ENCODE measurements at regions not wholly inside any gene's neighbourhood (a gene's known extent, or its start where the extent isn't known, plus 50 kb on each side); places are given as distances from the start of the nearest gene placed in this dataset.
"Not testable (repeated sequence)": the region's sequence is repeated elsewhere in the genome, so short reads cannot be mapped to it uniquely, and the experiment has no call there.

DNA sequence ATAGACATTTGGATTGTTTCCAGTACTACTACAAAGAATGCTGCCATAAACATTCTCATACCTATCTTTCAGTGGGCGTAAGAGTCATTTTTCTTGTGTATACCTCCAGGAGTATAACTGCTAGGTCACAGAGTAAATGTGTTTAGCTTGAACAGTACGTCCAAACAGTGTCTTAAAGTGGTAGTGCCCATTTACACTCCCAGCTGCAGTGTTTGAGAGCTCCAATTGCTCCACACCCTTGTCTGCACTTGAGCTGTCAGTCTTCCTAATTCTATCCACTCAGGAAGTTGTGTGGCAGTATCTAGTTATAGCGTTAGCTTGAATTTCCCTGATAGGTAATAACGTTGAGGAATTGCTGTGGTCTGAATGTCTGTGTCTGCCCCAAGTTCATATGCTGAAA, 404.7 kb upstream of the PPP2R3A start:
- DNase-seq, result no peak

DNA sequence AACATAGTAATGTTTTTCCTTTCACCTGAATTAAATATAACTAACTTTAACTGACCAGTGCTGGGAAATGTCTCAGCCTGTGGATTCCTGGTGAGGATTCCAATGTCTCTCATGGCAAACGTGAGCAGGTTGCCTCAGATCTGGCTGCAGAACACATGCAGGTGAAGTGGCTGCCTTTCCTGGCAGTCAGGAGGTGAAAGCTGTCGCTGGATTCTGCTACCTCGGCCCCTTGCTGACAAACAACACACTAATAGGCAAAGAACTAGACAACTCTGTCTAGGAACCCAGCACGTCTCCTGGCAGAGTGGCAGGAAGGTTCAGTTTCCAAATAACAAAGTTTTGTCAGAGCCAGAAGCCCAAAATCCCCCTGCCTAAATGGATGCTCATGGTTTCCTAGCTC, 400.8 kb upstream of the PPP2R3A start:
- no peak for DNase-seq

- DNase-seq, result no peak
These were observed 400.0 kb upstream of the PPP2R3A start for GRCh38 chr3:135565546-135565945.

GRCh38 chr3:135567223-135567622, 398.3 kb upstream of the PPP2R3A start:
- DNase-seq, result no peak

DNA sequence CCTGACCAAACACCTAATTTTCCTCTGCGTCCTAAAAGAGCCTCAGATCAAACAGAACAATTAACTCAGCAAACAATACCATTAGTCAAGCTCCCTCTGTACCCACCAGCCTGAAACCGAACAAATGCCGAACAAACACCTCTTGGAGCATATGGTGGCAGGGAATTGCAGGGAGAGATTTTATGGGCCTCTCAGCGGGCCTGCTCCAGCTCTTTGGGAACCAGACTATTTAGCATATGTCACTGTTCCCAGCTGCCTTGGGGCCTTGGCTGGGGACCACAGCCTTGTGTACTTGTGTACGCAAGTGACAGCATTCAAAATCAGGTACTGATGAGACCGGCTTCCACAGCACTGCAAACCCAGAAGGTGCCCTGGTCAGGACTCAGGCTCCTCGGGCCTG, 388.8 kb upstream of the PPP2R3A start:
- DNase-seq, result no peak

GRCh38 chr3:135581806-135582205, 383.7 kb upstream of the PPP2R3A start:
- DNase-seq, result no peak

DNA sequence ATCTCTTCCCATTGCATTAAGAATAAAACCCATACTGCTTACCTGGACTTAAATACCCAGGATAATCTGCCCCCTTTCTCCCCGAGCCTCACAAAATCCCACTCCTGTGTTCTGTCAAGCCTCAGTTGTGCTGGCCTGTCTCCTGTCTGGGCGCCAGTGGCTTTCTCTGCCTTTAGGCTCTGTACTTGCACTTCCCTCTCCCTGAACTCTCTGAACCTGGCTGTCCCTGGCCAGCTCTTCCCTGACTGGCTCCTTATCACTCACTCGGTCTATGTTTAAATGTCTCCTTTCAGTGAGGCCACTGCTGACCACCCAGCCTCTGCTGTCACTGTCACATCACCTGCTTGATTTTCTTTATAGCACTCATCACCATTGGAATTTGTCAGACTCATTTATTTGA, 382.7 kb upstream of the PPP2R3A start:
- DNase-seq, result no peak

DNA sequence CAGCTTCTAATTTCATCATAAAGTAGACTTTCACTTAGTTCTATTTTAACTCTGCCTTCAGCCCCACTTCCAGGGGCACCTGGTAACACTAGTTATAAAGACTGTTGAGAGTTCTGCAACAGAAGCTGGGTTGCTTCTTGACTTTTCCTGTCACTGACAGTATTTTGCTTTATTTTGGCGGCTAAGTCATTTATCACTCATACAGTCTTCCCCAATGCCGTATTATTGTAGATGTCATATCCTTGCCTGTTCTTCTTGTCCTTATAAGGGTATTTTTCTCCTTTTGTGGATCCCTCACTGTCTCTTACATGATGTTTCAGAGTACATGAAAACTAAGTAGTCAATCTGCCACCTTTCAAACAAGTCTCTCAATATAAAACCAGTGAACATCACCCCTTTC, 369.0 kb upstream of the PPP2R3A start:
- no peak for DNase-seq

DNA sequence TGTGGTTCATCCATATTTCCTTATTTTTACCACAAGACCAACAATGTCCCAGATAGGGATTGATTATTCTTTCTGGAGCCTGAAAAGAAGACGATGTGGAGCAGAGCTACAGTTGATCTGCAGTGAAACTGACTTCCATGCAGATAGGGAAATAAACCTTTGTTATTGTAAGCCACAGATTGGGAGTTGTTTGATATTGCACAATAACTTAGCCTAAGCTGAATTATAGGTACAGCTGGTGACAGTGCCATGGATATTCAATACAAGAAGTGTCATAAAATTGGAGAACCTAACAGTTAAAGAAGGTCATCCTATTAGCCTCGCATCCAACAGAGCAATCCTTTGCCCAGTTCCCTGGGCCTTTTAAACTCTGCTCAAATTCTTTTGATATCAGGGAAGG, 367.7 kb upstream of the PPP2R3A start:
- no peak for DNase-seq

GRCh38 chr3:135598597-135598996, 366.9 kb upstream of the PPP2R3A start:
- DNase-seq, result no peak

DNA sequence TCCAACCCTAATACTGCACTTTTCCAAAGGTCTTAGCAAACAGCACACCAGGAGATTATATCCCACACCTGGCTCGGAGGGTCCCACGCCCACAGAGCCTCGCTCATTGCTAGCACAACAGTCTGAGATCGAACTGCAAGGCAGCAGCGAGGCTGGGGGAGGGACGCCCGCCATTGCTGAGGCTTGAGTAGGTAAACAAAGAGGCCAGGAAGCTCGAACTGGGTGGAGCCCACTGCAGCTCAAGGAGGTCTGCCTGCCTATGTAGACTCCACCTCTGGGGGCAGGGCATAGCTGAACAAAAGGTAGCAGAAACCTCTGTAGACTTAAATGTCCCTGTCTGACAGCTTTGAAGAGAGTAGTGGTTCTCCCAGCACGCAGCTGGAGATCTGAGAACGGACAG, 361.0 kb upstream of the PPP2R3A start:
- not testable (repeated sequence) for DNase-seq

DNA sequence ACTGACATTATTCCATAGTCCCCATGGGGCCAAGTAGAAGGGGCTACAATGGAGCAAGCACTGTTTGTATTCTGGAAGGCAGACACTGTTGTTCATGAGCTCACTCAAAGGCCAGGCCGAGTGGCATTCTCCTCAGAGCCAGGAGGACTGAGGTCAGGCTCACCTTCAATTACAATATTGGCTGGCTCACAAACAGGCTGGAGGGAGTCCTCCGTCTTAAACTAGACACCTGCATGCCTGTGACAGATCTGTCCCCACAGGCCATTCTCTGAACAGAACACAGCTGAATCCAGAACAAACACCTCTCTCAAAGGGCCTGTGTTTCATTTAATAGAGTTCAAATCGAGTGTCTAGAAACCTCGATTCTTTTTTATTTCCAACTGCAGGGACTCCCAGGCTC, 347.4 kb upstream of the PPP2R3A start:
- no peak for DNase-seq

GRCh38 chr3:135621184-135621920, 344.2 kb upstream of the PPP2R3A start:
- DNase-seq, result no peak

DNA sequence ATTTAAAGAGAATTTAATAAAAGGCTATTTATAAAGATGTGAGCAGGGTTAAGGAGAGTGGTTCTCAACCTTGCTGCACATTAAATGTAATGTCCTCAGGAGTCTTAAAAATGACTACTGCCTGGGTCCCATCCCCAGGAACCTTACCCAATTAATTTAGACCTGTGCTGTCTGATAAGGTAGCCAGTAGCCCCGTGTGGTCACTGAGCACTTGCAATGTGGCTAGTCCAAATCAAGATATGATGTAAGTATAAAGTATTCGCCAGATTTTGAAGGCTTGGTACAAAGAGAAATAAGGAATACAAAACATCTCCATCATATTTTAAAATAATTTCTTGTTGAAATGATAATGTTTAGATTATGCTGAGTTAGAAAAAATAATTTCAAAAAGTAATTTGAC, 343.3 kb upstream of the PPP2R3A start:
- no peak for DNase-seq

DNA sequence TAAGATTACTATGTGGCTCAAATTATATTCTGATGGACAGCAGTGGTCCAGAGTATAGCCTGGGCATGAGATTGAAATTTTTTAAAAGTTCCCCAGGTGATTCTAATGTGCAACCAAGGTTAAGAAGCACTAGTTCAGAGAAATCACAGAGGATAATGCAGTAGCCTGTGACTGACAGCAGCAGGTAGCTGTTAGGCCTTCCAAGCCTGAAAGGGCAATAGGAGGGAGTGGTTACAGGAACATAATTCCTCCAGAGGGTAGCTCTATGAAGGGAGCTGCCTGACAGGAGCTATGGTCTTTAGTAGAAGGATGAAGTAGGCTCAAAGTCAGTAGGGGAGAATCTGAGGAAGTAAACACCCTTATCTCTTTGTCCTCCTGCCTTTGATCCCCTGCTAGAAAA, 342.9 kb upstream of the PPP2R3A start:
- no peak for DNase-seq

GRCh38 chr3:135623558-135623957, 342.0 kb upstream of the PPP2R3A start:
- DNase-seq, result no peak

GRCh38 chr3:135627057-135627456, 338.5 kb upstream of the PPP2R3A start:
- DNase-seq, result no peak

DNA sequence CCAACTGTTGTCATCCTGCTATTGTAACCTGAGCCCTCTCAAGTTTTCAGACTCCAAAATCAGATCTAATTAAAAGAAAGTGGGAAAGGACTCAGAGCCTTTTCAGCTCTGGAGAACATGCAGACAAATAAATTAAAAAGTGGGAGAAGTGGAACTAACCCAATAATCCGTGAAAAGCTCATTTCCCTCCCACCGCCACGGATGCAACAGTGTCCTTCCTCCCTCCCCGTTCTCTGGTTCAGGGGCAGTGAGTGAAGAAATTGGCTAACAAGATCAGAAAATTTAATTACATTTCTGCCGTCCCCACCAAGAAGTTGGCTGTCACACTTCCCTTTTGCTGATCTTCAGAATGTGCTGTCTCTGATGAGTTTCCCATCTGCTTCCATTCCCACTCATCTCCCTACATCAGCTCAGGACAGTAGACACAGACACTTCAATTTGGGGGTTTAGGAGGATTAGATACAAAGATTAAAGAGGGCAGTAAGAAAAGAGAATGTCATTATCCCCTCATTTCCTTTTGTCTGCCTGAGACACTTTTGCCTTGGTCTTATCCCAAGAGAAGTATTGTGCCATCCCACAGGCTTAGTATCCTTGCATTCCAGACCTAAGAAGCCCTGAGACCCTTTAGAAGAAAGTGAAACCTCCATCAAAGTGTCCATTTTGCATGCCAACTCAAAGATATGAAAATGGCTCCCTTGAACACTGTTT, 335.7 kb upstream of the PPP2R3A start:
- no peak for DNase-seq

- DNase-seq, result no peak
These were observed 332.9 kb upstream of the PPP2R3A start for GRCh38 chr3:135632556-135633065.

DNA sequence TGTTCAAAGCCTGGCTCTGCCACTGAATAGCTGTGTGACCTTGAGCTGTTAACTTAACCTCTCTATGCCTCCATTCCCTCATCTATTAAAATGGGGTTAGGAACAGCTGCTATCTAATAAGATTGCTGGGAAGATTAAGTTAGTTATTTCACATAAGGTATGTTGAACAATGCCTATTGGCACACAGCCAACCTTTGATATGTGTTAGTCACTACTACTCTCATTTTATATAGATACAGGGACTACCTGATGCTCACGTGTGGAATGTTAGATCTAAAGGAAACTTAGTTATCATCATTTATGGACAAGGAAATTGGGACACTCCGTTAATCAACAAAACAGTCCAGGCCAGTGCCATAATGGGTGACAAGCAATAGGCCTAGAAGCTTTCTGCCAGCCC, 332.4 kb upstream of the PPP2R3A start:
- no peak for DNase-seq

- no peak for DNase-seq
These were observed 328.9 kb upstream of the PPP2R3A start for GRCh38 chr3:135636596-135636995.

- DNase-seq, result no peak
These were observed 328.5 kb upstream of the PPP2R3A start for GRCh38 chr3:135637013-135637412.

DNA sequence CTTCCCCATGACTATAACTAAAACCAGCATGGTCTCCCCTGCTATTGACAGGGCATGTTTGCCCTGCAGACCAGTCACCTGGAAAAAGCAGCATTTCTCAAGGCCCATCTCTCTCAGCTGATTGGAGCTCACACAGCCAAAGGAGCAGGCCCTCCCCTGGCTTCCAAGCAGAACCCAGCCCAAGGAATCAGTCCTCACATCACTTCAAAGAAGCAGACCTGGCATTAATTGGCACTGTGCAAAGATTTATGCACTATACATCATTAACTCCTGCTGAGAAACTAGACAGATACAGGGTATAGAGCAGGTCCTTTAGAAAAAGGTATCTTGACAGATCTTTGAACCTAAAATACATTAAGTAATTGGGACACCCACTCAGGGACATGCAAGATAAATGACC, 323.8 kb upstream of the PPP2R3A start:
- DNase-seq, result no peak

DNA sequence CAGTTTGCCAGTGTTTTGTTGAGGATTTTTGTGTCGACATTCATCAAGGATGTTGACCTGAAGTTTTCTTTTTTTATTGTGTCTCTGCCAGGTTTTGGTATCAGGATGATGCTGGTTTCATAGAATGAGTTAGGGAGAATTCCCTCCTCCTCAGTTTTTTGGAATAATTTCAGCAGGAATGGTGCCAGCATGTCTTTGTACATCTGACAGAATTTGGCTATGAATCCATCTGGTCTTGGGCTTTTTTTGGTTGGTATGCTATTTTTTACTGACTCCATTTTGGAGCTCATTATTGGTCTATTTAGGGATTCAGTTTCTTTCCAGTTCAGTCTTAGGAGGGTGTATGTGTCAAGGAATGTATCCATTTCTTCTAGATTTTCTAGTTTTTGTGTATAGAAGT, 320.0 kb upstream of the PPP2R3A start:
- no peak for DNase-seq

DNA sequence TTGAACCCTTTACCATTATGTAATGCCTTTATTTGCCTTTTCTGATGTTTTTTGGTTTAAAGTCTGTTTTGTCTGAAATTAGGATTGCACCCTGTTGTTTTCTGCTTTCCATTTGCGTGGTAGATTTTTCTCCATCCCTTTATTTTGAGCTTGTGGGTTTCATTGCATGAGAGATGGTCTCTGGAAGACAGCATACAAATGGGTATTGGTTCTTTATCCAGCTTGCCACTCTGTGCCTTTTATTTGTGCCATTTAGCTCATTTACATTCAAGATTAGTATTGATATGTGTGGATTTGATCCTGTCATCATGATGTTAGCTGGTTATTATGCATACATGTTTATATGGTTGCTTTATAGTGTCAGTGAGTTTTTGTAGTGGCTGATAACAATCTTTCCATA, 318.7 kb upstream of the PPP2R3A start:
- DNase-seq, result no peak
